ENCODE measurements at regions not wholly inside any gene's neighbourhood (a gene's known extent, or its start where the extent isn't known, plus 50 kb on each side); places are given as distances from the start of the nearest gene placed in this dataset.

DNA sequence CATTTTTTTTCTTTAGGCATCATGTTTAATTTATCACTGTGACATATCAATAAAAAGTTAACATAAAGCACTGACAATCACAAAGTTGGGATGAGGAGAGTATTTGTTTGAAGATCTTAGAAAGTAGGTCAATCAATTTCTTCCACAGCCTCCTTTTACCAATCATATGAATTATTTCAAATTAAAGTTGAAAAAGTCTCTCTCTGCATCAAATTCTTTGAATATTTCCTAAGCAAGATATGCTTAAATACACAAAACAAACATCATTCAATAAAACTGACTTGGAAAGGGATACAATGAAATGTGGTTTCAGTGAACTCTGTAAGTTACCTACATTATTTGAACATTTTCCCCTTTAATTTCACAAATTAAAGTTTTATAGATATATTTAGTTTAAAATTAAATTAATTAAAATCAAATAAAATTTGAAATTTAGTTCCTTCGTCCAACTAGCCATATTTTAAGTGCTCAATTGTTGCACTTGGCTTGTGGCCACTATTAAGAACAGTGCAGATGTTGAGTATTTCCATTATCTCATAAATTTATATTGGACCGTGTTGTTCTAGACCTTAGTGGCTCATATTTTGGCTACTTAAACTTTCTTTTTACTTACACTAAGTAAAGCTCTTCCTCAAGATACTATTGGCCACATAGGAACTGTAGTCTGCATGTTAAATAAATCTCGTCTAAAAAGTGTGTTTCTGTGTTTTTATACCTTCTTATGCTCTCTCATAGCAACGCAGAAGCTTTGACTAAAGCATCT is 949.7 kb upstream of the NUDT12 start:
- TF ChIP-seq SP1 (IDR thresholded peaks at IDR 0.05) = no peak
- no peak for TF ChIP-seq JUND (IDR thresholded peaks at IDR 0.05)
- TF ChIP-seq, protein P1, sequence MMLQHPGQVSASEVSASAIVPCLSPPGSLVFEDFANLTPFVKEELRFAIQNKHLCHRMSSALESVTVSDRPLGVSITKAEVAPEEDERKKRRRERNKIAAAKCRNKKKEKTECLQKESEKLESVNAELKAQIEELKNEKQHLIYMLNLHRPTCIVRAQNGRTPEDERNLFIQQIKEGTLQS (IDR thresholded peaks at IDR 0.05) = no peak
- TF ChIP-seq, protein P2, sequence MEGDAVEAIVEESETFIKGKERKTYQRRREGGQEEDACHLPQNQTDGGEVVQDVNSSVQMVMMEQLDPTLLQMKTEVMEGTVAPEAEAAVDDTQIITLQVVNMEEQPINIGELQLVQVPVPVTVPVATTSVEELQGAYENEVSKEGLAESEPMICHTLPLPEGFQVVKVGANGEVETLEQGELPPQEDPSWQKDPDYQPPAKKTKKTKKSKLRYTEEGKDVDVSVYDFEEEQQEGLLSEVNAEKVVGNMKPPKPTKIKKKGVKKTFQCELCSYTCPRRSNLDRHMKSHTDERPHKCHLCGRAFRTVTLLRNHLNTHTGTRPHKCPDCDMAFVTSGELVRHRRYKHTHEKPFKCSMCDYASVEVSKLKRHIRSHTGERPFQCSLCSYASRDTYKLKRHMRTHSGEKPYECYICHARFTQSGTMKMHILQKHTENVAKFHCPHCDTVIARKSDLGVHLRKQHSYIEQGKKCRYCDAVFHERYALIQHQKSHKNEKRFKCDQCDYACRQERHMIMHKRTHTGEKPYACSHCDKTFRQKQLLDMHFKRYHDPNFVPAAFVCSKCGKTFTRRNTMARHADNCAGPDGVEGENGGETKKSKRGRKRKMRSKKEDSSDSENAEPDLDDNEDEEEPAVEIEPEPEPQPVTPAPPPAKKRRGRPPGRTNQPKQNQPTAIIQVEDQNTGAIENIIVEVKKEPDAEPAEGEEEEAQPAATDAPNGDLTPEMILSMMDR (IDR thresholded peaks at IDR 0.05; ENCODE audit: low read depth, low read length, missing input control) = no peak

Measured in liver (tissue), 3 donors.